ENCODE measurements at regions not wholly inside any gene's neighbourhood (a gene's known extent, or its start where the extent isn't known, plus 50 kb on each side); places are given as distances from the start of the nearest gene placed in this dataset. TPM values are rescaled to one million over a fixed set of nuclear protein-coding genes. Genes with fewer than 3 reads are reported as not detected.
A peak's percentile ranks its signal among the peaks of the same experiment; 100 is the strongest.

DNA sequence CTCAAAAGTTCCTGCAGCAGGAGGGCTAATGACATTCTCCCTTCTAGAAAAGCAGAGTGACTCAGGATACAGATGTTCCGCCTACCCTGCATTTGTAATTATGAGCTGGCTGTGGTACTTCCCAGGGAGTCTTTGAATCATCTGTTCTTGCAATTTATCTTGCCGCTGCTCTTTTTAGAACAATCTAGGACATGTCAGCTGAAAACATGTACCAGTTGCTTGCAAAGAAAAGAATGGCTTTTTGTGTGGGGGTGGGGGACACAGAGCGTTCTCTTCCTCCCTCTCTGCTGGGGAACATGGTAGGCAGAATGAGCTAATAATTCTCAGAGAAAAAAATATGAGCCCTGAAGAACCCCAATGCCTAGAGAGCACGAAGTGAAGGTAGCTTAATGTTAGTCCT is 51.7 kb upstream of the TUT7 start (continued):
- no peak for TF ChIP-seq RFX5 (IDR thresholded peaks at IDR 0.05; ENCODE audit: low read depth, low read length)

DNA sequence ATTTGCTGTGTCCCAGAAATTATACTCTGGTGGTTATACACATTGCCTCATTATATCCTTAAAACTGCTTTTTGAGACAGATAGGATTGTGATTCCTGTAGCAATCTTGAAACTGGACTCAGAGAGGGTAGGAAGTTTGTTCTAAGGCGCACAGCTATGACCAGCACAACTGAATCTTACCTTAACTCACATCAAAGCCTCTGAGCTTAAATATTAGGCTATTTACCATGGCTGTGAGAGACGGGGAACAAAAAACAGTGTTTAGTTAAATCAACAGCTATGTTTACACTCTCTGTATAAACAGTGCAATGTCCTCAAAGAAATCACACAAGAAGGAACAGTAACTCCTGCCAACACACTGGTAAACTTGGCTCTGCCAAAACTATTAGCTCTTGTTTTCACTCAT is 50.9 kb upstream of the TUT7 start:
- no peak for TF ChIP-seq RCOR1 (IDR thresholded peaks at IDR 0.05; ENCODE audit: insufficient replicate concordance, low read length)
- no peak for TF ChIP-seq MAFK (IDR thresholded peaks at IDR 0.05; ENCODE audit: low read depth, low read length)
- no peak for TF ChIP-seq MAZ (IDR thresholded peaks at IDR 0.05; ENCODE audit: borderline replicate concordance, low read depth, low read length)
- Histone ChIP-seq H3K56ac (ENCODE audit: extremely low read depth, insufficient read depth, low read length) (no peak overlapping the region), H4K5ac (ENCODE audit: low read depth, low read length) (no peak overlapping the region), H3K4me1 (ENCODE audit: control insufficient read depth, insufficient read depth, low read length) (peaks cover 15% of the 10 kb centered on the region), H2AK9ac (replicated peaks; ENCODE audit: low read depth, low read length, poor library complexity) (no peak overlapping the region), H3K36me3 (ENCODE audit: control insufficient read depth, insufficient read depth, low read length) (no peaks in the 10 kb centered on the region), H3K4me3 (ENCODE audit: insufficient read depth, low read depth, low read length) (no peak overlapping the region), H3K27me3 (ENCODE audit: control insufficient read depth, insufficient read depth, low read length) (no peaks in the 10 kb centered on the region), H2AFZ (replicated peaks; ENCODE audit: low read length, poor library complexity) (no peak overlapping the region), H2AK5ac (ENCODE audit: low read depth, low read length) (no peak overlapping the region), H2BK5ac (ENCODE audit: low read depth, low read length, poor library complexity, severe bottlenecking) (peak overlapping the region; percentile 4), H3K27ac (ENCODE audit: insufficient read depth, low read length) (no peak overlapping the region), H3K14ac (replicated peaks; ENCODE audit: low read depth, low read length) (peak overlapping the region; percentile 21; the same call in 1 of the 2 replicates), H3K9me1 (ENCODE audit: insufficient read depth, low read length) (peaks cover 6% of the 10 kb centered on the region), H2BK120ac (ENCODE audit: low read depth, low read length) (peak overlapping the region; percentile 58), H2BK20ac (ENCODE audit: low read depth, low read length) (peak overlapping the region; percentile 37), H3K23ac (ENCODE audit: low read depth, low read length) (no peak overlapping the region; the same call in 1 of the 2 replicates), H4K8ac (ENCODE audit: low read depth in 2 of 2, low read length in 2 of 2) (no peak overlapping the region), H3K4ac (ENCODE audit: low read depth, low read length) (peak overlapping the region; percentile 53; the same call in 1 of the 2 replicates), H4K20me1 (ENCODE audit: insufficient read depth, low read length) (peaks cover 4% of the 10 kb centered on the region; the same call in 1 of the 2 replicates), H2BK15ac (ENCODE audit: low read depth, low read length) (peak overlapping the region; percentile 12; the same call in 1 of the 3 replicates), H4K91ac (ENCODE audit: insufficient read depth, low read depth, low read length) (no peak overlapping the region), H3K9me3 (ENCODE audit: control insufficient read depth, insufficient read depth, low read length) (no peaks in the 10 kb centered on the region), H3K9ac (ENCODE audit: low read depth, low read length) (no peak overlapping the region), H3K4me2 (ENCODE audit: low read depth, low read length) (no peak overlapping the region; the same call in 1 of the 2 replicates), H3K79me1 (ENCODE audit: low read depth in 1 of 2, low read length in 2 of 2) (no peaks in the 10 kb centered on the region), H3K18ac (ENCODE audit: low read depth, low read length) (no peak overlapping the region; the same call in 1 of the 2 replicates)
- no TSS peak for BruUV-seq (replicated peaks)
- in situ Hi-C loops (cut with MboI; ENCODE audit: low sequenced_read_pairs) (no loop called here), dilution Hi-C loops (cut with HindIII; ENCODE audit: low sequenced_read_pairs, unreplicated experiment) (no loop called here), intact Hi-C loops (cut with micrococcal nuclease) (loop anchor here (5.0 kb wide), 1 partner anchor 123 kb away; the partner anchor contains the start of gene ISCA1)
- ATAC-seq (ENCODE audit: low read depth): no peak
- WGBS, 2 experiments (ENCODE audit: extremely low coverage in 2 of 2, insufficient read length in 1 of 2): 17% methylated on average over 1 of the region's 2 CpGs; no CpG with 5 or more reads in 1 of the 2 experiments
- POLR2A ChIA-PET (ENCODE audit: unreplicated experiment): no interaction called here
- DNase-seq: no peak
- CTCF ChIA-PET: interaction anchor here (1.7 kb wide), 1 partner anchor 9 kb away, joined by 6 read pairs; no protein-coding TSS in a partner anchor

Small RNAs in the stretch of these regions (microRNA-seq; reads per million reads assigned to microRNA genes)
- gene AL158828.1 (ENCODE audit: insufficient read depth, insufficient read length): not detected
- gene RNU2-36P (ENCODE audit: insufficient read depth, insufficient read length): not detected

Small RNAs in the stretch of these regions (small RNA-seq; reads per million reads assigned to genes)
- gene AL158828.1 (0 reads per million in 5 experiments), gene RNU2-36P (0.57 to 99.4 (median 24.0) reads per million in 5 experiments)
